ENCODE measurements at regions not wholly inside any gene's neighbourhood (a gene's known extent, or its start where the extent isn't known, plus 50 kb on each side); places are given as distances from the start of the nearest gene placed in this dataset.
"Not testable (repeated sequence)": the region's sequence is repeated elsewhere in the genome, so short reads cannot be mapped to it uniquely, and the experiment has no call there.

DNA sequence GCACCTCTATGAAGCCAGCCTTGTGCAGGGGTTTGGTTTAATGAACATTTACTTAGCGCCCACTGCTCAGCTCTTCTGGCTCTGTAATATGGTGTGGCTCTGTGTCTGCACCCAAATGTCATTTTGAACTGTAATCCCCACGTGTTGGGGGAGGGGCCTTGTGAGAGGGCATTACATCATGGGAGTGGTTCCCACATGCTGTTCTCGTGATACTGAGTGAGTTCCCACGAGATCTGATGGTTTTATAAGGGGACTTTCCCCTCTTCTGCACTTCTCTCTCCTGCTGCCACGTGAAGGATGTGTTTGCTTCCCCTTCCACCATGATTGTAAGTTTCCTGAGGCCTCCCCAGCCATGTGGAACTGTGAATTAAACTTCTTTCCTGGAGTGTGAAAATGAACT, 127.7 kb downstream of the POTEG start:
- H3K9me3 ChIP-seq, H3K4me1 ChIP-seq, H3K27ac ChIP-seq, DNase-seq, H3K27me3 ChIP-seq, H3K36me3 ChIP-seq, H3K4me3 ChIP-seq: not testable (repeated sequence)

DNA sequence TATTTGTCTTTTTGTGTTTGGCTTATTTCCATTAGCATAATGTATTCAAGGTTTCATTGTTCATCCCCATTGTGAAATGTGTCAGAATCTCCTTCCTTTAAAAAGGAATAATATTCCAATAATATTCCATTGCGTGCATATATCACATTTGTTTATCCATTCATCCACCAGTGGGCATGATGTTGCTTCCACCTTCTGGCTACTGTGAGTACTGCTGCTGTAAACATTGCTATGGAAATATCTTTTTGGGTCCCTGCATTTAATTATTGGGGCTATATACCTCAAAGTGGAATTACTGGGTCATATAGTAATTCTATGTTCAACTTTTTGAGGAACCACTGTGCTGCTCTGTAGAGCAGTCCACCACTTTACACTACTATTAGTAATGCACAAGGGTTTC, 123.1 kb downstream of the POTEG start:
- not testable (repeated sequence) for H3K4me1 ChIP-seq, H3K27ac ChIP-seq, H3K36me3 ChIP-seq, H3K4me3 ChIP-seq, DNase-seq, H3K9me3 ChIP-seq, H3K27me3 ChIP-seq

DNA sequence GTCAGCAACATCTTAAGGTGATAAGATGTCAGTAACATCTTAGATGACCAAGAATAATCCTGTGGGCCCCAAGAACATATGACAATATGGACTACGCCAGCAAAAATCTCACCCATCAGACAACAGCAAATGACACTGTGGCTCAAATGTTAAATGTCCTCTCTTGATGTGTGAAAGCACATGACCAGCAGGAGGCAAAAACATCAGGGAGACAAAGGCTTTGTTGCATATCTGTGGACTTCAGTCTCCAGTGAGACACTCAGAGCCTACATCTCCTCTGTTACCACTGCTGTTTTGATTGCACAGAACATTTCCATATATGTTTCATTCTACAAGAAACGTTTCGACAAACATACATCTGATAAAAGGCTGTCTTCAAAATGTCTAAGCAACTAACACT, 103.5 kb downstream of the POTEG start:
- not testable (repeated sequence) for H3K9me3 ChIP-seq, H3K27me3 ChIP-seq, H3K4me3 ChIP-seq, H3K4me1 ChIP-seq, H3K36me3 ChIP-seq, H3K27ac ChIP-seq, DNase-seq

DNA sequence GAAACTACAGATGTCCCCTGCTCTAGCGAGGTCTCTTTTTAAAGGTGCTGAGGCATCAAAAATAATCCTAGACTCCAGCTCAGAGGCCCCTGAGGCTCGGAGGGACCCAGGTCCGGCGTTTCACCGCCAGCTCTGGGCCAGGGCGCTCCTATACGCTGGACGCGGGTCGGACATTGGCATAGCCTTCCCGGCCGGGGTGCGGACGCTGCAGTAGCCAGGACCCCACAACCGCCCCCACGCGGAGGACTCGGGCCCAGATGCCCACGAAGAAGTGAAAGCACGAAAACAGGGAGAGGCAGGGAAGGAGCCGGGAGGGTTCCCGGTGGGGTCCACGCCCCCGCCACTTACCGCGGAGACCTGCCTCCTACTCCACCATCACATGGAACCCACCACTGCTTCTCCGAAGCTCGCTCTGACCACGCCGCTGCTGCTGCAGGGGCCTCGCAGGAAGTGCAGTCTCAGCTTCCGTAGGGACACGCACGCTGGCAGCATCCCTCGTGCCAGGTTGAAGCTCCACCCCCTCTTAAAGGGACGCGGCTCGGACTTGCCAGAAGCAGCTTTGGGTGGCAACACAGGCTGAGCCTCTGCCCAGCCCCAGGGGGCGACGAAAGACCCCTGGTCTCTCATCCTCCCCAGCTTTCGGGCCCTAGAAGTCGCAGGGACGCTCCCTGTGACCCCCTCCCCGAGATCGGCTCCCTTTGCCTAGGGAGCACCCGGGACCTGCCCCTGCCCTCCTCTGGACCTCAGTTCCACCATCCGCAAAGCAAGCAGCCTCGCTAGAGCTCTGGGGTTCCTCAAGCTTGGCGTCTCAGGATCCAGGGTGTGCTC, 96.7 kb downstream of the POTEG start:
- H3K4me3 ChIP-seq, DNase-seq, H3K36me3 ChIP-seq, H3K27me3 ChIP-seq, H3K4me1 ChIP-seq, H3K27ac ChIP-seq, H3K9me3 ChIP-seq: not testable (repeated sequence)

DNA sequence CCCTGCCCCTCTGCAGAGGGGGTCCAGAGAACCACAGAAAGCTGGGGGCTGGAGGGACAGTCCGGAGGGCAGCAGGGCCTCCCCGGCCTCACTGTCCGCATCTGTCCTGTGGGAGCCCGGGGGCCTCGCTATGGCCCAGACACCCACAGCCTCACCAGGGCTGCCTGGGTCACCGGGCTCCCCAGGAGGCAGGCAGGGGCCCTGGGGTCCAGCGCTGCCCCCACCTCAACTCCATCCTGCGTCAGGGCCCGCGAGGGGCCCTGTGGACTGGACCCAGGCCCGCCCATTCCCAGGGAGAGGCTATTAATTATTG, 96.1 kb downstream of the POTEG start:
- not testable (repeated sequence) for H3K27me3 ChIP-seq, DNase-seq, H3K9me3 ChIP-seq, H3K36me3 ChIP-seq, H3K4me3 ChIP-seq, H3K27ac ChIP-seq, H3K4me1 ChIP-seq

DNA sequence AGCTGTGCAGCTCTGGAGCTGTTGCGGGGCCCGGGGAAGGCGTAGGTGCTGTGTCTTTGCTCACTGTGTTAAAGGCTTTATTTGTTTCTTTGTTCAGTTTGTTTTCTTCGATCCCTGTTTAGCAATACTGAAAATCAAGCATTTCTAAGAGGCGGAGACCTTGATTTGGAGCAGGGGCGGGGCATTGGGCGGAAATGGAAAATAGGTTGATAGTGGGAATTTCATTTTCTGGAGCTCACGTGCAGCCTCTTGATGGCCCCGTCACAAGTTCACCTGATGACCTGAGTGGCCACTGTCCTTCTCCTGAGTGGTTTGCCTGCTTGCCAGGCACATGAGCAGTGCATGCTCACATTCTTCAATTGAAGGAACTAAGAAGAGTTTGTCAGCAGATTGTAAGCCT, 93.2 kb downstream of the POTEG start:
- H3K27me3 ChIP-seq, H3K9me3 ChIP-seq, H3K4me3 ChIP-seq, H3K36me3 ChIP-seq, H3K27ac ChIP-seq, H3K4me1 ChIP-seq, DNase-seq: not testable (repeated sequence)

DNA sequence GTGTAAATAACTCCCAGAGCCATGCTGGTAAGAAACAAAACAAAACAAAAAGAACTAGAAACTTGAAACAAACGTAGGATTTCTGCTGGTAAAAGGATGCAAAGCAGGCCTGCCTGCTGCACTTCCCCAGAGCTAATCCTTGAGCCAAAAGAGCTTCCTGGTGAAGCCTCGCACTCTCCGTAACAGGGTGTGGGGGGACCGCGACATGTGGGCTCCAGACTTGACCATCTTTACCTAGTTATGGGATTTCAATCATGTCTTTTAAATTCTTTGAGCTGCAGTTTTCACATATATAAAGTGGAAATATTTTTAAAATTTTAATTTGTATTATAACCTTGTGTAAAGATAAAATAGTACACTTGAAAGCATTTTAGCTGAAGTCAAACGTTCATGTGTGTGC, 92.5 kb downstream of the POTEG start:
- H3K27ac ChIP-seq, DNase-seq, H3K4me1 ChIP-seq, H3K27me3 ChIP-seq, H3K4me3 ChIP-seq, H3K36me3 ChIP-seq, H3K9me3 ChIP-seq: not testable (repeated sequence)

DNA sequence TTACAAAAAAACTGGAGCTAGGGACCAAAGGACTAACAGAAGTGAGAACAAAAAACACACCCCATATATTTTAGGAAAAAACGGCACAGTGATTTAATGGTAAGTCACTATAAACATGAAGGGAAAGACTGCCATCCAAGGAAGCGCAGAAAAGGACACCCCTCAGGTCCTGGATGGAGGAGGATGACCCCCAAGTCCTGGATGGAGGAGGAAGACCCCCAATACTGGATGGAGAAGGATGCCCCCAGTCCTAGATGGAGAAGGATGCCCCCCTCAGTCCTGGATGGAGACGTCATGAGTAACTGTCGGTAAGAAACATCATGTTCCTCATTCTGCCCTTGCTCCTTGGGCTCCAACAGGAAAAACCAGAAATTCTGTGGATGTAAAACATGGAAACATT, 89.9 kb downstream of the POTEG start:
- not testable (repeated sequence) for DNase-seq, H3K27ac ChIP-seq, H3K9me3 ChIP-seq, H3K4me1 ChIP-seq, H3K36me3 ChIP-seq, H3K4me3 ChIP-seq, H3K27me3 ChIP-seq

DNA sequence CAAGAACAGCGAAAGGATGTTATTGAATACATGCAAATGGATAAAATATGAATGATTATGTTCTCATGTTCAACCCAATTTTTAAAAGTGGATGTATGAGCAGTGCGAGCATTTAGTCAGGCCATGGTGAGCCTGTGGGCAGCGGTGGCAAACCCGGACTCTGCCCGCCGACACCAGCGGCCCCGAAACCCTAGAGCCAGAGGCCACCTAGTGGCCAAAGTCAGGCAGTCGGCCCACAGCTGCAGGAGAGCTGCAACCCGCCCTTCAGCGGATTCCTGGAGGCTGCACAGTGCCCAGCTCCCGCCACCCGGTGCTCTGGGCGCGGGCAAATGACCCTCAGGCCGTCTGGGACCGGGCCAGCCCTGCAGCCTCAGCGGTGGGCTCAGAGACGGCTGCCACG, 89.5 kb downstream of the POTEG start:
- H3K36me3 ChIP-seq, H3K27me3 ChIP-seq, DNase-seq, H3K4me1 ChIP-seq, H3K4me3 ChIP-seq, H3K27ac ChIP-seq, H3K9me3 ChIP-seq: not testable (repeated sequence)

DNA sequence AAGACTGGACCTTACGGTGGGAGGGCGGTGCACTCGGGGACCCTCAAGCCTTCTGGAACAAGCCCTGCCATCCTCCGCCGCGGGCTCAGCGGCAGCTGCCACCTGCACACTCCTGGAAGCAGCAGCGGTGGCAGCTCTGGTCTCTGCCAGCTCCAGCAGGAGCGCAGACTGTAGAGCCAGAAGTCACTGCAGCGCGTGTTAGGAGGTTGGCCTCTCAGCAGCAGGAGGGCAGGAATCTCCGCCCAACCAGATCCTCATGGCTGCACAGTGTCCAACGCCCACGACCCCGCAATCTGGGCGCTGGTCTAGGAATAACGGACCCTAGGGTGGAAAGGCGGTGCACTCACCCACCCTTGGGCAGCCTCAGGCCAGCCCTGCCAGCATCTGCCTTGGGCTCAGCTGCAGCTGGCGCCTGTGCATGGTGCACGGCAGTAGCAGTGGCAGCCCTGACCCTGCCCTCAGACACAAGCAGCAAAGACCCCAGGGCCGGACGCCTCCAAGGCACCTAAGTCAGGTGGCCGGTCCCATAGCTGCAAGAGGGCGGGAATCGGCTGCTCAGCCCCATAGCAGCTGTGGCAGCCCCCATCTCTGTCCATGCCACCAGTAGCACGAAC, 88.7 kb downstream of the POTEG start:
- not testable (repeated sequence) for H3K36me3 ChIP-seq, H3K4me3 ChIP-seq, H3K4me1 ChIP-seq, DNase-seq, H3K27ac ChIP-seq, H3K9me3 ChIP-seq, H3K27me3 ChIP-seq

DNA sequence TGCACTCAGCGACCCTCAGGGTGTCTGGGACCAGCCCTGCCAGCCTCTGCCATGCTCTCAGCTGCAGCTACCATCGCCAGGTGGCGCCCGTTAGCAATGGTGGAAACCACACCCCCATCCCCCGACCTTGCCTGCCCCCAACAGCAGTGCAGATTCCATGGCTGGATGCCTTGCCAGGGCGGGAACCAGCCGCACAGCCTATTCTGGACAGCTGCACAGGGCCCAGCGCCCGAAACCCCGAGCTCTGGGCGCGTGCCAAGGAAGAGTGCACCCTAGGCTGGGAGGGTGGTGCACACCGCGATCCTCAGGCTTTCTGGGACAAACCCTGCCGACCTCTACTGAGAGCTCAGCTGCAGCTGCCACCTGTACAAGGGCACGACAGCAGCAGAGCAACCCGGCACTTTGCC, 88.1 kb downstream of the POTEG start:
- peak in 1 of 3 donors; percentile 6 for DNase-seq
- not testable (repeated sequence) for H3K4me3 ChIP-seq, H3K27ac ChIP-seq, H3K36me3 ChIP-seq, H3K27me3 ChIP-seq, H3K9me3 ChIP-seq, H3K4me1 ChIP-seq

DNA sequence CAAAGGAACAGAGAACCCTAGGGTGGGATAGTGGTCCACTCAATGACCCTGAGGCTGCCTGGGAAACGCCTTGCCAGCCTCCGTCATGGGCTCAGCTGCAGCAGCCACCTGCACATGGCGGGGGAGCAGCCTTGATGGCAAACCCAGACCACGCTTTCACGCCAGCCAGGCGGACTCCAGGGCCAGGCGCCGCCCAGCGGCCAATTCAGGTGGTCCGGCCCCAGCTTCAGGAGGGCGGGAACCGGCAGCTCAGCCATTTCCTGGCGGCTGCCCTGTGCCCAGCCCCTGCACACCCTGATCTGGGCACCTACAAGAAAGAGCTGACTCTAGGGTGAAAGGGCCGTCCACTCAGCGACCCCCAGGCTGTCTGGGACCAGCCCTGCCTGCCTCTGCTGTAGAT, 87.5 kb downstream of the POTEG start:
- H3K4me1 ChIP-seq, H3K36me3 ChIP-seq, H3K9me3 ChIP-seq, H3K4me3 ChIP-seq, H3K27ac ChIP-seq, H3K27me3 ChIP-seq, DNase-seq: not testable (repeated sequence)

DNA sequence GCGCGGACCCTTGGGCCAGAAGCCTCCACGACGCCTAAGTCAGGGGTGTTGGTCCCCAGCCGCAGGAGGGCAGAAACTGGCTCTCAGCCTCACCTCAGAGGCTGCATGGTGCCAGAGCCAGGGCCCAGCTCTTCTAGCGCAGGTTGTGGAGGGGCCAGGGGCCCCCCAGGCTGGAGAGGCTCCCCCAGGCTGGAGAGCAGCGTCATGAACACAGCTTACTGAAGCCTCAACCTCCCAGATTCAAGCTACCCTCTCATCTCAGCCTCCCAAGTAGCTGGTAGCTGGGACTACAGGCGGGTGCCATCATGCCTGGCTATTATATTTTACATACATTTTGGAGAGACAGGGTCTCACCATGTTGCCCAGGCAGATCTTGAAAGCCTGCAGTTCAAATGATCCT, 87.0 kb downstream of the POTEG start:
- not testable (repeated sequence) for H3K9me3 ChIP-seq, DNase-seq, H3K36me3 ChIP-seq, H3K27ac ChIP-seq, H3K4me1 ChIP-seq, H3K27me3 ChIP-seq, H3K4me3 ChIP-seq
